Psoas muscle (tissue), 7 donors: ENCODE measurements at regions not wholly inside any gene's neighbourhood (a gene's known extent, or its start where the extent isn't known, plus 50 kb on each side); places are given as distances from the start of the nearest gene placed in this dataset.

Experiments
- ATAC-seq, 4 donors: fragments of 200-7000 bp; cut with Tn5 transposase; one replicate each; pipeline ENCODE4 v1.9.1; 2020; ENCODE audit warnings: moderate library complexity in 3 of 4, mild to moderate bottlenecking in 2 of 4
- DNase-seq, 2 donors: peaks; one replicate each; pipeline ENCODE4 v3.0.0-alpha.2; 2020
- H3K27ac ChIP-seq: fragments of 200-600 bp; one replicate; pipeline ENCODE4 v1.8.0; 2022
- H3K27me3 ChIP-seq, 3 donors: fragments of 200-600 bp in 1 of 3; one replicate each; pipeline versions ENCODE4 v1.6.1 to v1.8.0; 2013 to 2022; ENCODE audit warnings: low read length in 2 of 3, mild to moderate bottlenecking in 2 of 3, moderate library complexity in 1 of 3; ENCODE audit not compliant: insufficient read depth in 3 of 3
- H3K36me3 ChIP-seq, 2 donors: fragments of 200-600 bp in 1 of 2; one replicate each; pipeline versions ENCODE4 v1.6.1 to v1.8.0; 2013 to 2022; ENCODE audit warnings: low read depth in 1 of 2, mild to moderate bottlenecking in 1 of 2, moderate library complexity in 1 of 2; ENCODE audit not compliant: insufficient read depth in 1 of 2
- H3K4me1 ChIP-seq: fragments of 200-600 bp; one replicate; pipeline ENCODE4 v1.8.0; 2022
- H3K4me3 ChIP-seq: fragments of 200-600 bp; one replicate; pipeline ENCODE4 v1.8.0; 2022; ENCODE audit warnings: mild to moderate bottlenecking
- H3K9me3 ChIP-seq: fragments of 200-600 bp; one replicate; pipeline ENCODE4 v1.8.0; 2022
- WGBS, 3 donors: extraction: QIAGEN DNeasy Blood & Tissue Kit; methylation state at CpG; one replicate each; pipeline versions ENCODE4 v1.1.6 to v1.1.7; 2013; 5-methylcytosine and 5-hydroxymethylcytosine counted together
- intact Hi-C, 2 donors: fragments of 100-400 bp; cut with DNase I; formaldehyde crosslinking; loops; one replicate each; pipeline versions ENCODE4 v1.11.0 to v1.14.2; 2022
- TF ChIP-seq, protein P1 (sequence below): fragments of 200-600 bp; IDR thresholded peaks from one replicate; pipeline ENCODE4 v1.8.0; 2022; ENCODE audit warnings: antibody characterized with exemption
- donor health status: healthy with polysubstance abuse.
- donor health status: DM: no; HTN: no; CAD: no; lungs with moderate emphysema.
- donor health status: Bipolar disorder and iron deficiency.
- donor health status: healthy.
- donor health status: DM: yes; HTN: yes; CAD: no.
- donor health status: DM: no; HTN: no; CAD: no.
- donor health status: DM: yes; HTN: yes; CAD: no.

DNA sequence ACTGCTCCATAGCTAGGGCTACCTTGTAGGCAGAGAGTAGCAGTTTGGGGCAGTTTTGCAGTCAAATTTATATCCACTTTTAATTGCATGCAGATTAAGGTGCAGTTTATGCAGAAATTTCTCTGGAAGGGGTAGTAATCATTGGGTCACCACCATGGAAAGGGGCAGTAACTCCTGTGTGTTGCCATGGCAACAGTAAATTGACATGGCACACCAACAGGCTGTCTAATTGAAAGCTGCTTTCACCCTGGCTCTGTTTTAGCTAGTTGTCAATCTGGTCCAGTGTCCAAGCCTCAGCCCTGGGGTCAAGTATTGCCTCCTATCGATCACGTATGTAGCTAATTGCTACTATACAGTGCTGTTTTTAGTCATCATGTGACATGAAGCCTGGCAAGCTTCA lies 786.1 kb upstream of the CNTN5 start:
- no peak for DNase-seq
- Histone ChIP-seq H3K27me3 (no peaks in the 10 kb centered on the region), H3K9me3 (no peaks in the 10 kb centered on the region), H3K4me1 (no peaks in the 10 kb centered on the region), H3K4me3 (no peak overlapping the region), H3K36me3 (no peaks in the 10 kb centered on the region), H3K27ac (no peak overlapping the region)
- intact Hi-C loops = no loop called here
- ATAC-seq = no peak
- TF ChIP-seq, protein P1, sequence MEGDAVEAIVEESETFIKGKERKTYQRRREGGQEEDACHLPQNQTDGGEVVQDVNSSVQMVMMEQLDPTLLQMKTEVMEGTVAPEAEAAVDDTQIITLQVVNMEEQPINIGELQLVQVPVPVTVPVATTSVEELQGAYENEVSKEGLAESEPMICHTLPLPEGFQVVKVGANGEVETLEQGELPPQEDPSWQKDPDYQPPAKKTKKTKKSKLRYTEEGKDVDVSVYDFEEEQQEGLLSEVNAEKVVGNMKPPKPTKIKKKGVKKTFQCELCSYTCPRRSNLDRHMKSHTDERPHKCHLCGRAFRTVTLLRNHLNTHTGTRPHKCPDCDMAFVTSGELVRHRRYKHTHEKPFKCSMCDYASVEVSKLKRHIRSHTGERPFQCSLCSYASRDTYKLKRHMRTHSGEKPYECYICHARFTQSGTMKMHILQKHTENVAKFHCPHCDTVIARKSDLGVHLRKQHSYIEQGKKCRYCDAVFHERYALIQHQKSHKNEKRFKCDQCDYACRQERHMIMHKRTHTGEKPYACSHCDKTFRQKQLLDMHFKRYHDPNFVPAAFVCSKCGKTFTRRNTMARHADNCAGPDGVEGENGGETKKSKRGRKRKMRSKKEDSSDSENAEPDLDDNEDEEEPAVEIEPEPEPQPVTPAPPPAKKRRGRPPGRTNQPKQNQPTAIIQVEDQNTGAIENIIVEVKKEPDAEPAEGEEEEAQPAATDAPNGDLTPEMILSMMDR = no peak
- WGBS, 3 donors = 86 to 91% (median 86%) methylated on average over 2 of the region's 2 CpGs

DNA sequence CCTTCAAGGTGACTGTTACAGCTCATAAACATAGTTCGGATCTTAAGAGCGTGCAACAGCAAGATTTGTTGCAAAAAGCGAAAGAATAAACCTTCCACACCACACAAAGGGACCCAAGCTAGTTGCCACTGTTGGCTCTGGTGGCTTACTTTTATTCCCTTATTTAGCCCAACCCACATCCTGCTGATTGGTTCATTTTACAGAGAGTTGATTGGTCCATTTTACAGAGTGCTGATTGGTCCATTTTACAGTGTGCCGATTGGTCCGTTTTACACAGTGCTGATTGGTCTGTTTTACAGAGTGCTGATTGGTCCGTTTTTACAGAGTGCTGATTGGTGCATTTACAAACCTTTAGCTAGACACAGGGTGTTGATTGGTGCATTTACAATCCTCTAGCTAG lies 776.9 kb upstream of the CNTN5 start:
- intact Hi-C loops = no loop called here
- no peaks in the 10 kb centered on the region for H3K27me3 ChIP-seq
- 85 to 89% (median 89%) methylated on average over 6 of the region's 6 CpGs for WGBS, 3 donors
- ATAC-seq (no peak), DNase-seq (no peak)
- TF ChIP-seq, protein P1 = no peak
- no peak overlapping the region for H3K27ac ChIP-seq
- H3K4me3 ChIP-seq = no peak overlapping the region
- H3K4me1 ChIP-seq = no peaks in the 10 kb centered on the region
- no peaks in the 10 kb centered on the region for H3K36me3 ChIP-seq
- no peaks in the 10 kb centered on the region for H3K9me3 ChIP-seq

GRCh38 chr11:98260983-98261382 lies 759.8 kb upstream of the CNTN5 start:
- WGBS, 3 donors = 90 to 92% (median 90%) methylated on average over 1 of the region's 1 CpG
- Histone ChIP-seq H3K36me3 (no peaks in the 10 kb centered on the region), H3K4me1 (no peaks in the 10 kb centered on the region), H3K9me3 (no peaks in the 10 kb centered on the region), H3K27me3 (no peaks in the 10 kb centered on the region), H3K27ac (no peak overlapping the region), H3K4me3 (no peak overlapping the region)
- ATAC-seq = no peak
- TF ChIP-seq, protein P1 = no peak
- intact Hi-C loops = no loop called here
- DNase-seq = no peak

GRCh38 chr11:98277251-98277912 lies 743.4 kb upstream of the CNTN5 start:
- intact Hi-C loops = no loop called here
- TF ChIP-seq, protein P1 = no peak
- Histone ChIP-seq H3K27ac (no peak overlapping the region), H3K4me1 (no peaks in the 10 kb centered on the region), H3K36me3 (no peaks in the 10 kb centered on the region), H3K9me3 (no peaks in the 10 kb centered on the region), H3K27me3 (no peaks in the 10 kb centered on the region), H3K4me3 (no peak overlapping the region)
- WGBS, 3 donors = 47 to 59% (median 49%) methylated on average over 2 of the region's 2 CpGs
- no peak for ATAC-seq
- DNase-seq = no peak

DNA sequence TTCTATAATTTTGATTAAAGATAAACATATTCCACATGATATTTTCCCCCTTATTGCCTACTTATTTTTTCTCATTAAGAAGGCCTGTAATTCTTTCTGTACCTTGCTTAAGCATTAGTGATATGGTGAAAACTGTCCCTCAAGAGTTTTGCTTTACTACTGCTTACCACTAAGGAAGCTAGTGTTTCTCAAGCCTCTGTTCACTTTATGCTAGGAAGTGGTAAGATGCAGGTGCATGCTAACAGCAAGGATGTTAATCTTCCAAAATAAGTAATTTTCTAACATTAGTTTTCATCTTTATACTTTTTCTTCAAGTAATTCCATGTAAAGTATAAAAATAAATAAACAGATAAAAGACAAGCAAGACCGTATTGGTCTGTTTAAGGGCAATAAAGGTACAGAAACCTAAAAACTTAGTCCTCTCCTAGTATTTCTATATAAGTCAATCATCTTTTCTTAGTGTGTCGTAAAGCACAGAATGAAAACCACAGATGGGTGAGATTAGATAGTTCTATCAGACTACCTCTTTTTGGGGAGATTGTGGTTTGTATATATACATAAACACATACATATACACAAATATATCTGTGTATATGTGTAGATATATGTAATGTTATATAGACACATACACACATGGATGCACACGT lies 731.0 kb upstream of the CNTN5 start:
- 82 to 89% (median 89%) methylated on average over 3 of the region's 3 CpGs for WGBS, 3 donors
- Histone ChIP-seq H3K36me3 (no peaks in the 10 kb centered on the region), H3K9me3 (no peaks in the 10 kb centered on the region), H3K4me1 (no peaks in the 10 kb centered on the region), H3K27ac (no peak overlapping the region), H3K4me3 (no peak overlapping the region), H3K27me3 (no peaks in the 10 kb centered on the region)
- intact Hi-C loops = no loop called here
- DNase-seq (no peak), ATAC-seq (no peak)
- TF ChIP-seq, protein P1 = no peak
